A549 (cell line): ENCODE measurements at regions not wholly inside any gene's neighbourhood (a gene's known extent, or its start where the extent isn't known, plus 50 kb on each side); places are given as distances from the start of the nearest gene placed in this dataset.
"Not testable (repeated sequence)": the region's sequence is repeated elsewhere in the genome, so short reads cannot be mapped to it uniquely, and the experiment has no call there.

Experiments used
- ATAC-seq, 2 experiments: fragments of 200-7000 bp in 1 of 2; fragments of >200 bp in 1 of 2; cut with Nextera tagmentation in 1 of 2; cut with Tn5 transposase in 1 of 2; 3 replicates each; pipeline versions ENCODE4 v1.8.0 to v1.9.1; 2018 to 2020; ENCODE audit warnings: mild to moderate bottlenecking in 1 of 2, moderate library complexity in 1 of 2
- CTCF ChIA-PET: fragments of 300-600 bp; sonication (Branson Sonifier 250); formaldehyde crosslinking; extraction: SDS; loops from one replicate; lab custom pipeline; 2021; ENCODE audit warnings: antibody characterized with exemption, inconsistent platforms; lab: Yijun Ruan, JAX
- POLR2A ChIA-PET: fragments of 350-600 bp; formaldehyde crosslinking; extraction: SDS; loops from one replicate; lab custom pipeline; 2021; ENCODE audit warnings: antibody characterized with exemption, inconsistent platforms; lab: Yijun Ruan, JAX
- DNase-seq, 2 experiments: peaks; one replicate each; pipeline versions ENCODE4 v3.0.0 to v3.0.0-alpha.2; 2011 to 2016; ENCODE audit warnings: low read depth in 1 of 2, low spot score in 1 of 2
- FAIRE-seq: peaks from 2 replicates; lab custom pipeline; 2011; peaks lifted over from hg19 to GRCh38; lab: Jason Lieb, UNC
- H3K27ac ChIP-seq, 2 experiments: fragments of >200 bp; sonication (Bioruptor Twin); formaldehyde crosslinking; 3 replicates each; pipeline ENCODE4 v1.5.1; 2016 to 2017
- H3K4me1 ChIP-seq: fragments of >200 bp; sonication (Bioruptor Twin); formaldehyde crosslinking; 3 replicates; pipeline ENCODE4 v1.6.1; 2016
- H3K4me2 ChIP-seq: fragments of >200 bp; sonication (Bioruptor Twin); formaldehyde crosslinking; 3 replicates; pipeline ENCODE4 v1.6.1; 2016
- H3K4me3 ChIP-seq: fragments of >200 bp; sonication (Bioruptor Twin); formaldehyde crosslinking; 3 replicates; pipeline ENCODE4 v1.5.1; 2016
- H3K9me3 ChIP-seq: fragments of >200 bp; sonication (Bioruptor Twin); formaldehyde crosslinking; 3 replicates; pipeline ENCODE4 v1.6.1; 2016
- BHLHE40 ChIP-seq: IDR thresholded peaks from 2 replicates; pipeline ENCODE4 v1.6.1; 2012; ENCODE audit warnings: low read depth, low read length, inconsistent platforms
- CBX2 ChIP-seq: fragments of 200-600 bp; sonication (generic); IDR thresholded peaks from 2 replicates; pipeline ENCODE4 v1.6.1; 2016; ENCODE audit warnings: low read depth, mild to moderate bottlenecking, borderline replicate concordance
- CHD2 ChIP-seq: fragments of 150-350 bp; IDR thresholded peaks from 2 replicates; pipeline ENCODE4 v1.6.1; 2014; ENCODE audit warnings: low read length; ENCODE audit not compliant: partially characterized antibody
- CHD4 ChIP-seq: fragments of 200-600 bp; sonication (generic); IDR thresholded peaks from 2 replicates; pipeline ENCODE4 v1.6.1; 2016; ENCODE audit warnings: antibody characterized with exemption, mild to moderate bottlenecking, borderline replicate concordance
- CTCF ChIP-seq: fragments of >200 bp; sonication (Bioruptor Twin); formaldehyde crosslinking; IDR thresholded peaks from 3 replicates; pipeline ENCODE4 v1.5.1; 2016
- E2F6 ChIP-seq: IDR thresholded peaks from 2 replicates; pipeline ENCODE4 v1.6.1; 2012; ENCODE audit warnings: low read depth, borderline replicate concordance
- FOSB ChIP-seq: fragments of 250-450 bp; sonication (Bioruptor Pico); IDR thresholded peaks from 2 replicates; pipeline ENCODE4 v1.5.0; 2020; ENCODE audit warnings: mild to moderate bottlenecking, moderate library complexity
- FOSL2 ChIP-seq, 2 experiments: fragments of 450-650 bp in 1 of 2; fragments of >200 bp in 1 of 2; sonication (Bioruptor Twin) in 1 of 2; formaldehyde crosslinking; IDR thresholded peaks; 2 replicates each; pipeline versions ENCODE4 v1.5.0 to v1.6.1; 2016 to 2020; ENCODE audit warnings: mild to moderate bottlenecking in 1 of 2, moderate library complexity in 1 of 2
- GATA3 ChIP-seq: IDR thresholded peaks from 2 replicates; pipeline ENCODE4 v1.6.1; 2012; ENCODE audit warnings: borderline replicate concordance
- HES2 ChIP-seq: fragments of >200 bp; sonication (Bioruptor Twin); formaldehyde crosslinking; IDR thresholded peaks from 2 replicates; pipeline ENCODE4 v1.6.1; 2016
- MAFK ChIP-seq: fragments of 450-650 bp; IDR thresholded peaks from 2 replicates; pipeline ENCODE4 v1.6.1; 2014; ENCODE audit not compliant: partially characterized antibody
- NR3C1 ChIP-seq: fragments of >200 bp; sonication (Bioruptor Twin); formaldehyde crosslinking; IDR thresholded peaks from 3 replicates; pipeline ENCODE4 v1.6.1; 2017
- RCOR1 ChIP-seq: fragments of 150-350 bp; IDR thresholded peaks from 2 replicates; pipeline ENCODE4 v1.6.1; 2014; ENCODE audit warnings: antibody characterized with exemption, low read length, low read depth
- RNF2 ChIP-seq: fragments of 200-600 bp; sonication (generic); IDR thresholded peaks from 2 replicates; pipeline ENCODE4 v1.6.1; 2016; ENCODE audit warnings: low read depth, mild to moderate bottlenecking, antibody characterized with exemption, moderate library complexity, borderline replicate concordance
- SMC3 ChIP-seq: fragments of >200 bp; sonication (Bioruptor Twin); formaldehyde crosslinking; IDR thresholded peaks from 3 replicates; pipeline ENCODE4 v1.6.1; 2018; ENCODE audit warnings: inconsistent platforms
- SREBF2 ChIP-seq: fragments of 450-650 bp; IDR thresholded peaks from 2 replicates; pipeline ENCODE4 v1.6.1; 2014; ENCODE audit warnings: mild to moderate bottlenecking, moderate library complexity
- TFCP2L1 ChIP-seq: fragments of 250-450 bp; sonication (Bioruptor Pico); IDR thresholded peaks from 2 replicates; pipeline ENCODE4 v1.5.0; 2021; ENCODE audit warnings: mild to moderate bottlenecking
- USF2 ChIP-seq: fragments of 450-650 bp; IDR thresholded peaks from 2 replicates; pipeline ENCODE4 v1.6.1; 2014; ENCODE audit warnings: antibody characterized with exemption
- WGBS: methylation state at CpG from one replicate; pipeline ENCODE4 v1.1.6; 2017; ENCODE audit errors: missing lambda C conversion rate; 5-methylcytosine and 5-hydroxymethylcytosine counted together

GRCh38 chr1:82778612-82779011 is 977.9 kb downstream of the ADGRL2 start:
- TF ChIP-seq CHD4 (no peak), USF2 (no peak), RCOR1 (no peak), CBX2 (no peak), RNF2 (no peak), FOSL2 (IDR thresholded peaks at IDR 0.05) (no peak), FOSL2 (CRISPR knock-in tag; IDR thresholded peaks at IDR 0.05) (no peak), E2F6 (no peak), SREBF2 (no peak), HES2 (no peak), CTCF (no peak), GATA3 (no peak), MAFK (no peak), BHLHE40 (no peak), SMC3 (no peak), CHD2 (no peak), NR3C1 (no peak)
- TF ChIP-seq, all 56 proteins: peak for 0
- POLR2A ChIA-PET = no interaction called here
- no peak overlapping the region for H3K27ac ChIP-seq
- FAIRE-seq = no peak
- no peaks in the 10 kb centered on the region for H3K4me1 ChIP-seq
- H3K4me2 ChIP-seq = no peak overlapping the region
- WGBS = 4% methylated on average over 4 of the region's 4 CpGs
- no peak overlapping the region for H3K4me3 ChIP-seq
- CTCF ChIA-PET = no interaction called here
- no peaks in the 10 kb centered on the region for H3K9me3 ChIP-seq
- ATAC-seq = no peak
- DNase-seq = peak in 1 of 2 experiments; percentile 16

GRCh38 chr1:82777240-82777639 is 976.5 kb downstream of the ADGRL2 start:
- Histone ChIP-seq H3K27ac (no peak overlapping the region), H3K4me1 (no peaks in the 10 kb centered on the region), H3K4me2 (no peak overlapping the region), H3K4me3 (no peak overlapping the region), H3K9me3 (no peaks in the 10 kb centered on the region)
- 57% methylated on average over 7 of the region's 12 CpGs for WGBS
- FAIRE-seq (no peak), ATAC-seq (no peak), DNase-seq (no peak)
- CTCF ChIA-PET = no interaction called here
- POLR2A ChIA-PET = no interaction called here
- TF ChIP-seq BHLHE40 = no peak
- no peak for TF ChIP-seq FOSB
- no peak for TF ChIP-seq TFCP2L1

GRCh38 chr1:82776730-82777129 is 976.0 kb downstream of the ADGRL2 start:
- H3K4me3 ChIP-seq, H3K4me1 ChIP-seq, H3K9me3 ChIP-seq, H3K27ac ChIP-seq, H3K4me2 ChIP-seq, DNase-seq, ATAC-seq, CTCF ChIA-PET, FAIRE-seq, POLR2A ChIA-PET: not testable (repeated sequence)
- 80% methylated on average over 3 of the region's 30 CpGs for WGBS
